GM23338 (cell line): ENCODE measurements at regions not wholly inside any gene's neighbourhood (a gene's known extent, or its start where the extent isn't known, plus 50 kb on each side); places are given as distances from the start of the nearest gene placed in this dataset.

Experiments
- ATAC-seq: fragments of 200-7000 bp; cut with Tn5 transposase; 3 replicates; pipeline ENCODE4 v1.9.1; 2020
- DNase-seq: peaks from one replicate; pipeline ENCODE4 v3.0.0-alpha.2; 2015; ENCODE audit warnings: low spot score
- H2AFZ ChIP-seq: fragments of 200-600 bp; sonication (generic); 2 replicates; pipeline ENCODE4 v1.8.0; 2016; ENCODE audit warnings: antibody characterized with exemption, mild to moderate bottlenecking, moderate library complexity
- H3F3A ChIP-seq: fragments of 200-600 bp; sonication (generic); replicated peaks from 2 replicates; pipeline ENCODE4 v1.8.0; 2017; ENCODE audit warnings: antibody characterized with exemption, mixed run types, low read depth
- H3K27ac ChIP-seq: fragments of 200-600 bp; sonication (generic); 2 replicates; pipeline ENCODE4 v1.6.1; 2016; ENCODE audit warnings: low read depth
- H3K27me3 ChIP-seq: fragments of 200-600 bp; sonication (generic); 2 replicates; pipeline ENCODE4 v1.8.0; 2016; ENCODE audit warnings: mild to moderate bottlenecking, mixed run types, moderate library complexity; ENCODE audit not compliant: insufficient read depth
- H3K36me3 ChIP-seq: fragments of 200-600 bp; sonication (generic); 2 replicates; pipeline ENCODE4 v1.8.0; 2016; ENCODE audit warnings: mild to moderate bottlenecking; ENCODE audit not compliant: insufficient read depth
- H3K4me1 ChIP-seq: fragments of 200-600 bp; sonication (generic); 2 replicates; pipeline ENCODE4 v1.8.0; 2016; ENCODE audit warnings: mild to moderate bottlenecking, moderate library complexity; ENCODE audit not compliant: insufficient read depth
- H3K4me2 ChIP-seq: fragments of 200-600 bp; sonication (generic); 2 replicates; pipeline ENCODE4 v1.7.1; 2017; ENCODE audit warnings: mixed run types
- H3K4me3 ChIP-seq: fragments of 200-600 bp; sonication (generic); 2 replicates; pipeline ENCODE4 v1.6.1; 2016; ENCODE audit warnings: mixed run types
- H3K79me2 ChIP-seq: fragments of 200-600 bp; sonication (generic); replicated peaks from 2 replicates; pipeline ENCODE4 v1.8.0; 2017; ENCODE audit warnings: mild to moderate bottlenecking; ENCODE audit not compliant: insufficient read depth
- H3K9me2 ChIP-seq: fragments of 200-600 bp; sonication (generic); 2 replicates; pipeline ENCODE4 v1.8.0; 2017; ENCODE audit not compliant: insufficient read depth
- H4K20me1 ChIP-seq: fragments of 200-600 bp; sonication (generic); replicated peaks from 2 replicates; pipeline ENCODE4 v1.8.0; 2017; ENCODE audit warnings: mild to moderate bottlenecking; ENCODE audit not compliant: insufficient read depth
- H3K27ac Mint-ChIP-seq: 2 replicates; pipeline ENCODE4 v1.8.0; 2020; ENCODE audit warnings: inconsistent platforms, mild to moderate bottlenecking, moderate library complexity, mixed read lengths
- H3K27me3 Mint-ChIP-seq: 3 replicates; pipeline ENCODE4 v1.8.0; 2022; ENCODE audit warnings: low read depth, mild to moderate bottlenecking, moderate library complexity, mixed read lengths, inconsistent platforms; ENCODE audit not compliant: insufficient read depth, poor library complexity
- H3K36me3 Mint-ChIP-seq: 3 replicates; pipeline ENCODE4 v1.8.0; 2021; ENCODE audit warnings: low read depth, mild to moderate bottlenecking, inconsistent platforms, moderate library complexity, mixed read lengths
- H3K4me1 Mint-ChIP-seq: 3 replicates; pipeline ENCODE4 v1.8.0; 2020; ENCODE audit warnings: mild to moderate bottlenecking, inconsistent platforms, mixed read lengths
- H3K4me3 Mint-ChIP-seq: 3 replicates; pipeline ENCODE4 v1.8.0; 2021; ENCODE audit warnings: moderate library complexity, mild to moderate bottlenecking, inconsistent platforms, mixed read lengths
- H3K9me3 Mint-ChIP-seq: 3 replicates; pipeline ENCODE4 v1.8.0; 2020; ENCODE audit warnings: moderate library complexity, mild to moderate bottlenecking, inconsistent platforms, mixed read lengths
- CREB1 ChIP-seq: fragments of 250-450 bp; sonication (Bioruptor Pico); IDR thresholded peaks from 2 replicates; pipeline ENCODE4 v1.5.0; 2020; ENCODE audit warnings: low read depth, mild to moderate bottlenecking, moderate library complexity
- CTCF ChIP-seq, 2 experiments: fragments of 200-600 bp in 1 of 2; sonication (generic) in 1 of 2; conservative IDR thresholded peaks; 2 replicates each; pipeline versions ENCODE4 v1.5.1 to v1.6.1; 2016 to 2017; ENCODE audit warnings: antibody characterized with exemption in 2 of 2, low read depth in 2 of 2, mild to moderate bottlenecking in 2 of 2, moderate library complexity in 1 of 2
- EZH2 ChIP-seq: fragments of 200-600 bp; sonication (generic); IDR thresholded peaks from one replicate; pipeline ENCODE4 v1.8.0; 2017; ENCODE audit warnings: antibody characterized with exemption, mild to moderate bottlenecking, low read depth; ENCODE audit not compliant: unreplicated experiment
- EZH2phosphoT487 ChIP-seq: fragments of 200-600 bp; sonication (generic); IDR thresholded peaks from one replicate; pipeline ENCODE4 v1.8.1; 2018; ENCODE audit warnings: antibody characterized with exemption; ENCODE audit not compliant: unreplicated experiment
- JUNB ChIP-seq: IDR thresholded peaks from one replicate; pipeline ENCODE4 v1.6.1; 2016; ENCODE audit warnings: antibody characterized with exemption; ENCODE audit not compliant: unreplicated experiment
- NANOG ChIP-seq: IDR thresholded peaks from 2 replicates; pipeline ENCODE4 v1.6.1; 2016; ENCODE audit warnings: antibody characterized with exemption, borderline replicate concordance
- POLR2AphosphoS5 ChIP-seq: IDR thresholded peaks from 2 replicates; pipeline ENCODE4 v1.6.1; 2016; ENCODE audit warnings: antibody characterized with exemption, low read depth
- REST ChIP-seq: IDR thresholded peaks from one replicate; pipeline ENCODE4 v1.6.1; 2018; ENCODE audit warnings: antibody characterized with exemption; ENCODE audit not compliant: unreplicated experiment
- STAT1 ChIP-seq: IDR thresholded peaks from one replicate; pipeline ENCODE4 v1.6.1; 2016; ENCODE audit warnings: antibody characterized with exemption; ENCODE audit not compliant: unreplicated experiment
- ZNF462 ChIP-seq: fragments of 250-450 bp; sonication (Bioruptor Pico); IDR thresholded peaks from 2 replicates; pipeline ENCODE4 v1.5.0; 2020; ENCODE audit warnings: mild to moderate bottlenecking, moderate library complexity
- TF ChIP-seq, protein P1 (sequence below): IDR thresholded peaks from 2 replicates; pipeline ENCODE4 v1.6.1; 2016; ENCODE audit warnings: antibody characterized with exemption

DNA sequence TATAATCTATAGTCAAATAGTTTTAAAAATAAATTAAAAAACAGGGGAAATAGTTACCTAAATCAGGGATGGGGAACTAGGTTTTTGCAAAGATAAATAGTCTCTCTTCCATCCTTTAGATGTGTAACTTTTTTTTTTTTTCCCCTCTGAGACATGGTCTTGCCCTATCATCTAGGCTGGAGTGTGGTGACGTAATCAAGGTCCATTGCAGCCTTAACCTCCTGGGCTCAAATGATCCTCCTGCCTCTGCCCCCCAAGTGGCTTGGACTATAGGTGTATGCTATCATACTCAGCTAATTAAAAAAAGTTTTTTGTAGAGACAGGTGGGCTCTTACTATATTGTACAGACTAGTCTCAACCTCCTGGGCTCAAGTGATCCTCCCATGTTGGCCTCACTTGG is 316.5 kb downstream of the CCDC85A start (continued):
- TF ChIP-seq ZNF462 (CRISPR knock-in tag) (no peak), EZH2 (no peak), CTCF (conservative IDR thresholded peaks at IDR 0.05; ENCODE audit: low read depth in 2 of 2) (no peak)
- TF ChIP-seq, protein P1, sequence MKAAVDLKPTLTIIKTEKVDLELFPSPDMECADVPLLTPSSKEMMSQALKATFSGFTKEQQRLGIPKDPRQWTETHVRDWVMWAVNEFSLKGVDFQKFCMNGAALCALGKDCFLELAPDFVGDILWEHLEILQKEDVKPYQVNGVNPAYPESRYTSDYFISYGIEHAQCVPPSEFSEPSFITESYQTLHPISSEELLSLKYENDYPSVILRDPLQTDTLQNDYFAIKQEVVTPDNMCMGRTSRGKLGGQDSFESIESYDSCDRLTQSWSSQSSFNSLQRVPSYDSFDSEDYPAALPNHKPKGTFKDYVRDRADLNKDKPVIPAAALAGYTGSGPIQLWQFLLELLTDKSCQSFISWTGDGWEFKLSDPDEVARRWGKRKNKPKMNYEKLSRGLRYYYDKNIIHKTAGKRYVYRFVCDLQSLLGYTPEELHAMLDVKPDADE: no peak

DNA sequence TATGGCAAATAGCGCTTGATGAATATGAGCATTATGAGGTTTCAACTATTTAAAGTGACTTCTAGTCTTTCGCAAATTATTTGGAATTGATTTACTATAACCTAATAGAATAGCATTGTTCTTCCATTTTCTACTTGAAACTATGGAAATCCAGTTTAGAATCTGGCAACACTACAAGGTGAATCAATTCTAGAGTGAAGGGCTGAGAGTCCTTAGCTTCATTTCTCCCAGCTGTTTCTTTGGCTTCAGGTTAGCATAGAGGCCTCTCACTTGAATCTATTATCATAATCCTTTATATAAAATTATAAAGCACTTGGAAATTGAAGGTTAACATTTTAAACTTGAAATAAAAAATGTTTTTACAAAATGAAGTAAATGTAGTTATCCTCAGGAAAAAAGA is 318.8 kb downstream of the CCDC85A start:
- Mint-ChIP-seq H3K4me1 (no peaks in the 10 kb centered on the region), H3K36me3 (no peaks in the 10 kb centered on the region), H3K27me3 (peaks cover 2% of the 10 kb centered on the region), H3K9me3 (peaks cover 6% of the 10 kb centered on the region; the same call in 2 of the 3 replicates), H3K27ac (no peak overlapping the region), H3K4me3 (no peak overlapping the region)
- H3K27me3 ChIP-seq: no peaks in the 10 kb centered on the region
- ATAC-seq (no peak), DNase-seq (no peak)
- no peaks in the 10 kb centered on the region for H3K36me3 ChIP-seq
- peaks cover 6% of the 10 kb centered on the region; the same call in 1 of the 2 replicates for H3K9me2 ChIP-seq
- H3K4me2 ChIP-seq: no peak overlapping the region
- H3K27ac ChIP-seq: no peak overlapping the region
- no peaks in the 10 kb centered on the region for H4K20me1 ChIP-seq
- H3K4me1 ChIP-seq: no peaks in the 10 kb centered on the region
- no peak overlapping the region for H3K4me3 ChIP-seq
- no peak overlapping the region for H2AFZ ChIP-seq
- no peaks in the 10 kb centered on the region for H3F3A ChIP-seq
- H3K79me2 ChIP-seq: no peaks in the 10 kb centered on the region
- TF ChIP-seq REST (no peak), CTCF (conservative IDR thresholded peaks at IDR 0.05; ENCODE audit: low read depth in 2 of 2) (no peak), CREB1 (CRISPR knock-in tag) (no peak), JUNB (no peak), STAT1 (no peak), EZH2phosphoT487 (no peak), POLR2AphosphoS5 (no peak), NANOG (no peak)
